ENCODE measurements at regions not wholly inside any gene's neighbourhood (a gene's known extent, or its start where the extent isn't known, plus 50 kb on each side); places are given as distances from the start of the nearest gene placed in this dataset.

GRCh38 chr14:56023661-56024081 lies 94.5 kb upstream of the PELI2 start:
- TF ChIP-seq CTCF (IDR thresholded peaks at IDR 0.05; ENCODE audit: low read depth, low read length, missing input control) = no peak
- no peak for TF ChIP-seq MAX (IDR thresholded peaks at IDR 0.05)
- TF ChIP-seq YY1 (IDR thresholded peaks at IDR 0.05) = no peak
- TF ChIP-seq ZBTB33 (IDR thresholded peaks at IDR 0.05) = no peak
- no peak for TF ChIP-seq RAD21 (IDR thresholded peaks at IDR 0.05)
- no peak for TF ChIP-seq RXRA (IDR thresholded peaks at IDR 0.05)
- TF ChIP-seq GABPA (IDR thresholded peaks at IDR 0.05 in 1 of 2, conservative IDR thresholded peaks at IDR 0.05 in 1 of 2) = no peak
- no peak for TF ChIP-seq TAF1 (conservative IDR thresholded peaks at IDR 0.05)
- no peak for TF ChIP-seq JUND (IDR thresholded peaks at IDR 0.05)
- no peak for TF ChIP-seq FOXA2 (IDR thresholded peaks at IDR 0.05)
- no peak for TF ChIP-seq REST (IDR thresholded peaks at IDR 0.05)
- no peak for TF ChIP-seq ATF3 (IDR thresholded peaks at IDR 0.05)
- TF ChIP-seq SP1 (IDR thresholded peaks at IDR 0.05) = no peak
- TF ChIP-seq HNF4A (conservative IDR thresholded peaks at IDR 0.05) = no peak

Measured in liver (tissue), 3 donors.